ENCODE measurements at regions not wholly inside any gene's neighbourhood (a gene's known extent, or its start where the extent isn't known, plus 50 kb on each side); places are given as distances from the start of the nearest gene placed in this dataset.

- in situ Hi-C loops (cut with MboI; ENCODE audit: low sequenced_read_pairs), result no loop called here
Observed at GRCh38 chr22:48331691-48332220, 1495.9 kb downstream of the BRD1 start.

GRCh38 chr22:48331266-48331665 lies 1496.4 kb downstream of the BRD1 start:
- in situ Hi-C loops (cut with MboI; ENCODE audit: low sequenced_read_pairs), result no loop called here
- no peak overlapping the region for H3K4me3 ChIP-seq
- DNase-seq (ENCODE audit: low spot score in 2 of 2), result no peak
- H3K4me1 ChIP-seq, result no peaks in the 10 kb centered on the region
- H3K36me3 ChIP-seq (replicated peaks), result no peaks in the 10 kb centered on the region
- no peaks in the 10 kb centered on the region for H3K27me3 ChIP-seq (ENCODE audit: low read depth)
- no peaks in the 10 kb centered on the region for H3K9me3 ChIP-seq

More at GRCh38 chr22:48331691-48332220, 1495.9 kb downstream of the BRD1 start:
- Histone ChIP-seq H3K27me3 (ENCODE audit: low read depth) (no peaks in the 10 kb centered on the region), H3K36me3 (replicated peaks) (no peaks in the 10 kb centered on the region), H3K4me3 (no peak overlapping the region), H3K9me3 (no peaks in the 10 kb centered on the region), H3K4me1 (no peaks in the 10 kb centered on the region)
- DNase-seq (ENCODE audit: low spot score in 2 of 2), result no peak

GRCh38 chr22:48327721-48328120 lies 1500.0 kb downstream of the BRD1 start:
- no peak overlapping the region for H3K4me3 ChIP-seq
- H3K27me3 ChIP-seq (ENCODE audit: low read depth), result no peaks in the 10 kb centered on the region
- no peak for DNase-seq (ENCODE audit: low spot score in 2 of 2)
- no peaks in the 10 kb centered on the region for H3K4me1 ChIP-seq
- H3K9me3 ChIP-seq, result no peaks in the 10 kb centered on the region
- no peaks in the 10 kb centered on the region for H3K36me3 ChIP-seq (replicated peaks)
- in situ Hi-C loops (cut with MboI; ENCODE audit: low sequenced_read_pairs), result no loop called here

- no peak for DNase-seq (ENCODE audit: low spot score in 2 of 2)
- no peaks in the 10 kb centered on the region for H3K36me3 ChIP-seq (replicated peaks)
- no peak overlapping the region for H3K4me3 ChIP-seq
- in situ Hi-C loops (cut with MboI; ENCODE audit: low sequenced_read_pairs), result no loop called here
- H3K9me3 ChIP-seq, result no peaks in the 10 kb centered on the region
- no peaks in the 10 kb centered on the region for H3K4me1 ChIP-seq
- no peaks in the 10 kb centered on the region for H3K27me3 ChIP-seq (ENCODE audit: low read depth)
Observed at GRCh38 chr22:48323746-48324145, 1503.9 kb downstream of the BRD1 start.

GRCh38 chr22:48322907-48323306 lies 1504.8 kb downstream of the BRD1 start:
- H3K4me3 ChIP-seq, result no peak overlapping the region
- no peaks in the 10 kb centered on the region for H3K4me1 ChIP-seq
- no peaks in the 10 kb centered on the region for H3K27me3 ChIP-seq (ENCODE audit: low read depth)
- in situ Hi-C loops (cut with MboI; ENCODE audit: low sequenced_read_pairs), result no loop called here
- no peaks in the 10 kb centered on the region for H3K9me3 ChIP-seq
- no peak for DNase-seq (ENCODE audit: low spot score in 2 of 2)
- H3K36me3 ChIP-seq (replicated peaks), result no peaks in the 10 kb centered on the region

GRCh38 chr22:48321986-48322545 lies 1505.6 kb downstream of the BRD1 start:
- no peak for DNase-seq (ENCODE audit: low spot score in 2 of 2)
- no peaks in the 10 kb centered on the region for H3K9me3 ChIP-seq
- no peaks in the 10 kb centered on the region for H3K27me3 ChIP-seq (ENCODE audit: low read depth)
- no peak overlapping the region for H3K4me3 ChIP-seq
- in situ Hi-C loops (cut with MboI; ENCODE audit: low sequenced_read_pairs), result no loop called here
- no peaks in the 10 kb centered on the region for H3K36me3 ChIP-seq (replicated peaks)
- no peaks in the 10 kb centered on the region for H3K4me1 ChIP-seq

- Histone ChIP-seq H3K27me3 (ENCODE audit: low read depth) (no peaks in the 10 kb centered on the region), H3K4me1 (no peaks in the 10 kb centered on the region), H3K9me3 (no peaks in the 10 kb centered on the region)
Observed at GRCh38 chr22:48320683-48321451, 1506.8 kb downstream of the BRD1 start.

GRCh38 chr22:48320048-48320682 lies 1507.5 kb downstream of the BRD1 start:
- in situ Hi-C loops (cut with MboI; ENCODE audit: low sequenced_read_pairs), result no loop called here
- H3K36me3 ChIP-seq (replicated peaks), result no peaks in the 10 kb centered on the region

More at GRCh38 chr22:48320683-48321451, 1506.8 kb downstream of the BRD1 start:
- DNase-seq (ENCODE audit: low spot score in 2 of 2), result no peak
- H3K36me3 ChIP-seq (replicated peaks), result no peaks in the 10 kb centered on the region
- in situ Hi-C loops (cut with MboI; ENCODE audit: low sequenced_read_pairs), result no loop called here
- H3K4me3 ChIP-seq, result no peak overlapping the region

GRCh38 chr22:48319321-48320047 lies 1508.2 kb downstream of the BRD1 start:
- H3K9me3 ChIP-seq, result no peaks in the 10 kb centered on the region
- H3K36me3 ChIP-seq (replicated peaks), result no peaks in the 10 kb centered on the region
- in situ Hi-C loops (cut with MboI; ENCODE audit: low sequenced_read_pairs), result no loop called here
- no peak for DNase-seq (ENCODE audit: low spot score in 2 of 2)
- H3K4me1 ChIP-seq, result no peaks in the 10 kb centered on the region
- H3K4me3 ChIP-seq, result no peak overlapping the region
- no peaks in the 10 kb centered on the region for H3K27me3 ChIP-seq (ENCODE audit: low read depth)

More at GRCh38 chr22:48320048-48320682, 1507.5 kb downstream of the BRD1 start:
- Histone ChIP-seq H3K4me1 (no peaks in the 10 kb centered on the region), H3K4me3 (no peak overlapping the region), H3K27me3 (ENCODE audit: low read depth) (no peaks in the 10 kb centered on the region), H3K9me3 (no peaks in the 10 kb centered on the region)
- DNase-seq (ENCODE audit: low spot score in 2 of 2), result no peak

GRCh38 chr22:48318575-48319320 lies 1508.9 kb downstream of the BRD1 start:
- no peaks in the 10 kb centered on the region for H3K9me3 ChIP-seq
- in situ Hi-C loops (cut with MboI; ENCODE audit: low sequenced_read_pairs), result no loop called here
- DNase-seq (ENCODE audit: low spot score in 2 of 2), result no peak
- no peaks in the 10 kb centered on the region for H3K27me3 ChIP-seq (ENCODE audit: low read depth)
- H3K4me3 ChIP-seq, result no peak overlapping the region
- no peaks in the 10 kb centered on the region for H3K36me3 ChIP-seq (replicated peaks)
- no peaks in the 10 kb centered on the region for H3K4me1 ChIP-seq

GRCh38 chr22:48318173-48318572 lies 1509.5 kb downstream of the BRD1 start:
- H3K9me3 ChIP-seq, result no peaks in the 10 kb centered on the region
- in situ Hi-C loops (cut with MboI; ENCODE audit: low sequenced_read_pairs), result no loop called here
- no peak for DNase-seq (ENCODE audit: low spot score in 2 of 2)
- no peaks in the 10 kb centered on the region for H3K27me3 ChIP-seq (ENCODE audit: low read depth)
- H3K4me3 ChIP-seq, result no peak overlapping the region
- H3K36me3 ChIP-seq (replicated peaks), result no peaks in the 10 kb centered on the region
- no peaks in the 10 kb centered on the region for H3K4me1 ChIP-seq

GRCh38 chr22:48316257-48317250 lies 1511.1 kb downstream of the BRD1 start:
- no peak for DNase-seq (ENCODE audit: low spot score in 2 of 2)
- in situ Hi-C loops (cut with MboI; ENCODE audit: low sequenced_read_pairs), result no loop called here
- Histone ChIP-seq H3K36me3 (replicated peaks) (no peaks in the 10 kb centered on the region), H3K4me3 (no peak overlapping the region), H3K9me3 (no peaks in the 10 kb centered on the region), H3K27me3 (ENCODE audit: low read depth) (no peaks in the 10 kb centered on the region), H3K4me1 (no peaks in the 10 kb centered on the region)
